ENCODE measurements at regions not wholly inside any gene's neighbourhood (a gene's known extent, or its start where the extent isn't known, plus 50 kb on each side); places are given as distances from the start of the nearest gene placed in this dataset.

DNA sequence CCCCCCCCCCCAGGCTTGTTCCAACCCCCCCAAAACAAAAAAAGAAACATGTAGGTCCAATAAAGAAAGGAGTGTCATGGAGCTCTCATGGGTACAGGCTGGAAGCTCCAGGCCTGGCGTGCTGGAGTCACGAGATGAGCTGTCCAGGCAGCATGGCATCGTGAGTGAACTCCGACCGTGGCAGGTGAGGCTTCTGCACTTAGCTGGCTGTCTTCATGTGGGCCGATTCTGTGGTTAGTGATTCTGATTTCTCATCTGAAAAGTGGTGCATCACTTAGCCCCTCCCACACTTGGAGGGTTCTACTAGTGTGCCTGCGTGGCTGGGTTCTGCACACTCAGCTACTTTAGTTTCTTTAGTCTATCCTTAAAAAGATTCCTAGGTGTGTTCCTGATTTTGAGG lies 126.4 kb upstream of the MGAT5 start (continued):
- TF ChIP-seq CHD1 (IDR thresholded peaks at IDR 0.05; ENCODE audit: low read depth, low read length) (no peak), NRF1 (IDR thresholded peaks at IDR 0.05; ENCODE audit: low read depth, low read length) (no peak), KDM1A (IDR thresholded peaks at IDR 0.05; ENCODE audit: borderline replicate concordance, low read length) (no peak), HDAC6 (IDR thresholded peaks at IDR 0.05; ENCODE audit: low read depth, low read length) (no peak), SIRT6 (IDR thresholded peaks at IDR 0.05; ENCODE audit: low read length) (no peak), CEBPB (IDR thresholded peaks at IDR 0.05; ENCODE audit: low read depth, low read length) (no peak)
- TF ChIP-seq, protein P1, sequence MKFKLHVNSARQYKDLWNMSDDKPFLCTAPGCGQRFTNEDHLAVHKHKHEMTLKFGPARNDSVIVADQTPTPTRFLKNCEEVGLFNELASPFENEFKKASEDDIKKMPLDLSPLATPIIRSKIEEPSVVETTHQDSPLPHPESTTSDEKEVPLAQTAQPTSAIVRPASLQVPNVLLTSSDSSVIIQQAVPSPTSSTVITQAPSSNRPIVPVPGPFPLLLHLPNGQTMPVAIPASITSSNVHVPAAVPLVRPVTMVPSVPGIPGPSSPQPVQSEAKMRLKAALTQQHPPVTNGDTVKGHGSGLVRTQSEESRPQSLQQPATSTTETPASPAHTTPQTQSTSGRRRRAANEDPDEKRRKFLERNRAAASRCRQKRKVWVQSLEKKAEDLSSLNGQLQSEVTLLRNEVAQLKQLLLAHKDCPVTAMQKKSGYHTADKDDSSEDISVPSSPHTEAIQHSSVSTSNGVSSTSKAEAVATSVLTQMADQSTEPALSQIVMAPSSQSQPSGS (IDR thresholded peaks at IDR 0.05; ENCODE audit: low read length): no peak

Measured in H1 (cell line).